ENCODE measurements at regions not wholly inside any gene's neighbourhood (a gene's known extent, or its start where the extent isn't known, plus 50 kb on each side); places are given as distances from the start of the nearest gene placed in this dataset.

GRCh38 chr1:227432981-227433380 is 114.7 kb upstream of the CDC42BPA start:
- no peak overlapping the region for H2AK5ac ChIP-seq (ENCODE audit: insufficient read length, low read length)
- Mint-ChIP-seq H3K9me3 (no peaks in the 10 kb centered on the region; a peak in 2 of 5 replicates), H3K4me3 (no peak overlapping the region), H3K27ac (no peak overlapping the region), H3K36me3 (ENCODE audit: insufficient read depth in 1 of 3, low read depth in 3 of 3) (no peaks in the 10 kb centered on the region; a peak in 1 of 7 replicates), H3K27me3 (ENCODE audit: low read depth) (peaks cover 4% of the 10 kb centered on the region), H3K4me1 (peaks cover 14 to 18% of the 10 kb centered on the region in 2 experiments)
- H3K79me2 ChIP-seq (ENCODE audit: insufficient read depth, low read length): no peaks in the 10 kb centered on the region
- H4K8ac ChIP-seq (replicated peaks; ENCODE audit: insufficient read length, low read depth, low read length): no peak overlapping the region
- no peaks in the 10 kb centered on the region for H3K79me1 ChIP-seq (ENCODE audit: insufficient read depth, low read depth, low read length, poor library complexity, severe bottlenecking)
- no peak overlapping the region for H3K27ac ChIP-seq (ENCODE audit: insufficient read length, low read depth, low read length)
- no peak for TF ChIP-seq CTCF (conservative IDR thresholded peaks at IDR 0.05)
- no peaks in the 10 kb centered on the region for H3K23me2 ChIP-seq (ENCODE audit: insufficient read length, low read depth, low read length, poor library complexity, severe bottlenecking)
- WGBS (ENCODE audit: extremely low coverage, insufficient read length, low lambda C conversion rate): no CpG with 5 or more reads among the region's 3 CpGs
- H3K9me3 ChIP-seq (ENCODE audit: control insufficient read depth, low read depth, low read length): no peaks in the 10 kb centered on the region
- no peak overlapping the region for H2BK5ac ChIP-seq (ENCODE audit: insufficient read length, low read length)
- no peak overlapping the region for H3K4ac ChIP-seq (ENCODE audit: low read depth, low read length)
- H3K56ac ChIP-seq (ENCODE audit: insufficient read length, low read depth, low read length): no peak overlapping the region
- no peaks in the 10 kb centered on the region for H4K20me1 ChIP-seq (ENCODE audit: control insufficient read depth, insufficient read depth, insufficient read length)
- H3K23ac ChIP-seq (ENCODE audit: insufficient read length, low read depth, low read length): no peak overlapping the region
- no peak overlapping the region for H3K9ac ChIP-seq (ENCODE audit: extremely low read depth, insufficient read length, low read length)
- no peak overlapping the region for H3K4me2 ChIP-seq (ENCODE audit: insufficient read depth, insufficient read length, low read length)
- no peak overlapping the region for H3K18ac ChIP-seq (ENCODE audit: insufficient read length, low read depth, low read length)
- H3K14ac ChIP-seq (ENCODE audit: insufficient read depth, low read length): no peak overlapping the region
- H2BK20ac ChIP-seq (ENCODE audit: low read depth, low read length, poor library complexity, severe bottlenecking): no peak overlapping the region
- H2BK120ac ChIP-seq (ENCODE audit: low read depth, low read length, poor library complexity, severe bottlenecking): no peak overlapping the region
- no peak overlapping the region for H4K91ac ChIP-seq (ENCODE audit: insufficient read length, low read depth, low read length)
- no peak overlapping the region for H3T11ph ChIP-seq (ENCODE audit: low read length)
- no peak overlapping the region for H2AFZ ChIP-seq (ENCODE audit: low read length)
- H2BK15ac ChIP-seq (ENCODE audit: low read depth, low read length): no peak overlapping the region
- H3K27me3 ChIP-seq (ENCODE audit: insufficient read depth, low read length): no peaks in the 10 kb centered on the region; the same call in 1 of the 2 replicates
- no peak overlapping the region for H2BK12ac ChIP-seq (ENCODE audit: insufficient read length, low read depth, low read length)
- peaks cover 4% of the 10 kb centered on the region; the same call in 1 of the 2 replicates for H3K4me1 ChIP-seq (ENCODE audit: insufficient read depth, low read length)
- no peak overlapping the region for H4K5ac ChIP-seq (ENCODE audit: insufficient read length, low read depth, low read length)
- DNase-seq: no peak
